Peyer's patch (tissue), 4 donors: ENCODE measurements at regions not wholly inside any gene's neighbourhood (a gene's known extent, or its start where the extent isn't known, plus 50 kb on each side); places are given as distances from the start of the nearest gene placed in this dataset.

Experiments
- CTCF ChIP-seq, 6 experiments: fragments of 450-650 bp in 4 of 6; fragments of 200-600 bp in 2 of 6; sonication (generic) in 1 of 6; IDR thresholded peaks; one replicate each; pipeline ENCODE4 v1.5.1; 2017 to 2019; ENCODE audit warnings: antibody characterized with exemption in 6 of 6, mild to moderate bottlenecking in 3 of 6, moderate library complexity in 1 of 6
- POLR2A ChIP-seq, 2 donors: fragments of 450-650 bp; IDR thresholded peaks; one replicate each; pipeline ENCODE4 v1.5.1; 2017; ENCODE audit warnings: antibody characterized with exemption in 2 of 2, mild to moderate bottlenecking in 2 of 2, moderate library complexity in 2 of 2

- TF ChIP-seq CTCF (IDR thresholded peaks at IDR 0.05) (no peak), POLR2A (IDR thresholded peaks at IDR 0.05) (no peak)
Observed at GRCh38 chr1:102262994-102263393, 266.3 kb upstream of the OLFM3 start.
